ENCODE measurements at regions not wholly inside any gene's neighbourhood (a gene's known extent, or its start where the extent isn't known, plus 50 kb on each side); places are given as distances from the start of the nearest gene placed in this dataset.

DNA sequence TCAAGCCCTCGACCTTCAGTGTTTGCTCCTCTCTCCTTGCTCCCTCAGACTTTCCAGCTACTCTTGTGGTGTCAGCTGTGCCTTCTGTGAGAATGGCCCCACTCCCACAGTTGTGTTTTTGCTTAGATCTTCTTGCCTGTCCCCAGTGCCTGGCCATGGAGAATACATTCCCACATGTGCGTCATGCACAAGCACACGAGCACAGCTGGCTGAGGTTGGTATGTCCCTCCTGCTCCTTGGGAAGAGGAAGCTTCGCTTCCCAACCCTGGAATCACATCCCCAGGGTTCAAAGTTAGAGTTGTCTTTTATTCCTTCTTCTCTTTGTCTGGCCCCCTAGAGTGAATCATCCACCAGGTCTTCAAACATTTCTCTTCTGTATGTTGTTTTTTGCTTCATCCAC lies 518.6 kb downstream of the CCDC171 start:
- Histone ChIP-seq H2AFZ (ENCODE audit: control insufficient read depth, low read length) (no peak overlapping the region), H3K27ac (ENCODE audit: control insufficient read depth, insufficient read depth, low read length) (no peak overlapping the region), H3K9me3 (ENCODE audit: control insufficient read depth, low read depth, low read length) (no peaks in the 10 kb centered on the region), H3K9ac (ENCODE audit: control insufficient read depth, extremely low read depth, insufficient read depth, low read length) (no peak overlapping the region), H3K4me1 (ENCODE audit: control insufficient read depth, extremely low read depth, insufficient read depth, low read length) (no peaks in the 10 kb centered on the region), H3K36me3 (ENCODE audit: control insufficient read depth in 2 of 2, extremely low read depth in 1 of 2, insufficient read depth in 2 of 2, low read length in 2 of 2) (no peaks in the 10 kb centered on the region), H3K79me2 (ENCODE audit: control insufficient read depth, insufficient read depth, low read length) (no peaks in the 10 kb centered on the region), H3K4me3 (ENCODE audit: control insufficient read depth in 2 of 3, extremely low read depth in 1 of 3, insufficient read depth in 2 of 3, low read depth in 1 of 3, low read length in 3 of 3) (no peak overlapping the region), H3K4me2 (ENCODE audit: control insufficient read depth, extremely low read depth, insufficient read depth, low read depth, low read length) (no peak overlapping the region), H3K9me1 (ENCODE audit: control insufficient read depth, extremely low read depth, insufficient read depth, low read length) (no peaks in the 10 kb centered on the region), H4K20me1 (ENCODE audit: control insufficient read depth, extremely low read depth, insufficient read depth, low read length) (no peaks in the 10 kb centered on the region), H3K27me3 (ENCODE audit: control insufficient read depth, extremely low read depth, insufficient read depth, low read length) (no peaks in the 10 kb centered on the region)
- DNase-seq (ENCODE audit: low read depth, low spot score): no peak
- dilution Hi-C loops (cut with MboI; ENCODE audit: extremely low pct_ligation_motif_present, low sequenced_read_pairs): no loop called here
- FAIRE-seq: no peak
- TF ChIP-seq, protein P1, sequence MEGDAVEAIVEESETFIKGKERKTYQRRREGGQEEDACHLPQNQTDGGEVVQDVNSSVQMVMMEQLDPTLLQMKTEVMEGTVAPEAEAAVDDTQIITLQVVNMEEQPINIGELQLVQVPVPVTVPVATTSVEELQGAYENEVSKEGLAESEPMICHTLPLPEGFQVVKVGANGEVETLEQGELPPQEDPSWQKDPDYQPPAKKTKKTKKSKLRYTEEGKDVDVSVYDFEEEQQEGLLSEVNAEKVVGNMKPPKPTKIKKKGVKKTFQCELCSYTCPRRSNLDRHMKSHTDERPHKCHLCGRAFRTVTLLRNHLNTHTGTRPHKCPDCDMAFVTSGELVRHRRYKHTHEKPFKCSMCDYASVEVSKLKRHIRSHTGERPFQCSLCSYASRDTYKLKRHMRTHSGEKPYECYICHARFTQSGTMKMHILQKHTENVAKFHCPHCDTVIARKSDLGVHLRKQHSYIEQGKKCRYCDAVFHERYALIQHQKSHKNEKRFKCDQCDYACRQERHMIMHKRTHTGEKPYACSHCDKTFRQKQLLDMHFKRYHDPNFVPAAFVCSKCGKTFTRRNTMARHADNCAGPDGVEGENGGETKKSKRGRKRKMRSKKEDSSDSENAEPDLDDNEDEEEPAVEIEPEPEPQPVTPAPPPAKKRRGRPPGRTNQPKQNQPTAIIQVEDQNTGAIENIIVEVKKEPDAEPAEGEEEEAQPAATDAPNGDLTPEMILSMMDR (optimal IDR thresholded peaks at IDR 0.05 in 1 of 3, IDR thresholded peaks at IDR 0.05 in 1 of 3, conservative IDR thresholded peaks at IDR 0.05 in 1 of 3; ENCODE audit: extremely low read depth in 1 of 3, insufficient read depth in 2 of 3, low read length in 3 of 3): no peak
- no peak for TF ChIP-seq EZH2 (IDR thresholded peaks at IDR 0.05; ENCODE audit: low read length)

DNA sequence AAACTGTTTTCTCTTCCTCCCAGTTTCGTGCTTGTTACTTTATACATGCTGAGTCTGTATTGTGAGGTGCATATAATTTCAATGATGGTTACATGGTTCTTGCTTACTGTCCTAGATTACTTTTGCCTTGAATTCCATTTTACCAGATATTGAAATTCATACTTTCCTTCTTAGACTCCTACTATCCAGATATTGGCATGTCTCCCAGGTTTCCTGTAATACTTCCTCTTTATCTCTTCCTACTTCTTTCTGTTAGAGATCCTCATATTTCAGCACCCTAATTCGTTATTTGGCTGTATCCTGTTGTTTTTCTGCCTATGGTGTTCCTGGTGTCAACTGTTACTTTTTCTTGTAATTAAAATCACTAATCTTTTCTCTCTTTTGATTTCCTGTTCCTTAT lies 522.1 kb downstream of the CCDC171 start:
- no peak overlapping the region for H3K9ac ChIP-seq (ENCODE audit: control insufficient read depth, extremely low read depth, insufficient read depth, low read length)
- no peak overlapping the region for H3K4me3 ChIP-seq (ENCODE audit: control insufficient read depth in 2 of 3, extremely low read depth in 1 of 3, insufficient read depth in 2 of 3, low read depth in 1 of 3, low read length in 3 of 3)
- TF ChIP-seq EZH2 (IDR thresholded peaks at IDR 0.05; ENCODE audit: low read length): no peak
- TF ChIP-seq, protein P1 (optimal IDR thresholded peaks at IDR 0.05 in 1 of 3, IDR thresholded peaks at IDR 0.05 in 1 of 3, conservative IDR thresholded peaks at IDR 0.05 in 1 of 3; ENCODE audit: extremely low read depth in 1 of 3, insufficient read depth in 2 of 3, low read length in 3 of 3): no peak
- no peaks in the 10 kb centered on the region for H3K4me1 ChIP-seq (ENCODE audit: control insufficient read depth, extremely low read depth, insufficient read depth, low read length)
- no peaks in the 10 kb centered on the region for H3K27me3 ChIP-seq (ENCODE audit: control insufficient read depth, extremely low read depth, insufficient read depth, low read length)
- no peak overlapping the region for H3K4me2 ChIP-seq (ENCODE audit: control insufficient read depth, extremely low read depth, insufficient read depth, low read depth, low read length)
- no peak for FAIRE-seq
- dilution Hi-C loops (cut with MboI; ENCODE audit: extremely low pct_ligation_motif_present, low sequenced_read_pairs): no loop called here
- H3K79me2 ChIP-seq (ENCODE audit: control insufficient read depth, insufficient read depth, low read length): no peaks in the 10 kb centered on the region
- no peaks in the 10 kb centered on the region for H3K9me1 ChIP-seq (ENCODE audit: control insufficient read depth, extremely low read depth, insufficient read depth, low read length)
- no peaks in the 10 kb centered on the region for H3K9me3 ChIP-seq (ENCODE audit: control insufficient read depth, low read depth, low read length)
- DNase-seq (ENCODE audit: low read depth, low spot score): no peak
- no peaks in the 10 kb centered on the region for H3K36me3 ChIP-seq (ENCODE audit: control insufficient read depth in 2 of 2, extremely low read depth in 1 of 2, insufficient read depth in 2 of 2, low read length in 2 of 2)
- no peak overlapping the region for H3K27ac ChIP-seq (ENCODE audit: control insufficient read depth, insufficient read depth, low read length)
- H2AFZ ChIP-seq (ENCODE audit: control insufficient read depth, low read length): no peak overlapping the region
- H4K20me1 ChIP-seq (ENCODE audit: control insufficient read depth, extremely low read depth, insufficient read depth, low read length): no peaks in the 10 kb centered on the region
